IPS-20b (cell line): ENCODE measurements at regions not wholly inside any gene's neighbourhood (a gene's known extent, or its start where the extent isn't known, plus 50 kb on each side); places are given as distances from the start of the nearest gene placed in this dataset.

Experiments
- H3K27ac ChIP-seq: one replicate; pipeline ENCODE4 v1.5.1; 2013; ENCODE audit warnings: low read length
- H3K27me3 ChIP-seq: 2 replicates; pipeline ENCODE4 v1.6.1; 2013; ENCODE audit warnings: mild to moderate bottlenecking, low read length, inconsistent platforms; ENCODE audit not compliant: insufficient read depth
- H3K36me3 ChIP-seq: 2 replicates; pipeline ENCODE4 v1.6.1; 2013; ENCODE audit warnings: low read depth, mild to moderate bottlenecking, inconsistent platforms, low read length, moderate library complexity; ENCODE audit not compliant: insufficient read depth
- H3K4me1 ChIP-seq: 2 replicates; pipeline ENCODE4 v1.6.1; 2013; ENCODE audit warnings: mild to moderate bottlenecking, control low read depth, inconsistent platforms, low read length, moderate library complexity; ENCODE audit not compliant: insufficient read depth
- H3K4me3 ChIP-seq: 2 replicates; pipeline ENCODE4 v1.5.1; 2013; ENCODE audit warnings: mild to moderate bottlenecking, low read length, inconsistent platforms
- H3K9ac ChIP-seq: 2 replicates; pipeline ENCODE4 v1.6.1; 2013; ENCODE audit warnings: low read depth, mild to moderate bottlenecking, inconsistent platforms, low read length, moderate library complexity
- H3K9me3 ChIP-seq: 2 replicates; pipeline ENCODE4 v1.6.1; 2013; ENCODE audit warnings: mild to moderate bottlenecking, low read depth, low read length, inconsistent platforms; ENCODE audit not compliant: insufficient read depth

DNA sequence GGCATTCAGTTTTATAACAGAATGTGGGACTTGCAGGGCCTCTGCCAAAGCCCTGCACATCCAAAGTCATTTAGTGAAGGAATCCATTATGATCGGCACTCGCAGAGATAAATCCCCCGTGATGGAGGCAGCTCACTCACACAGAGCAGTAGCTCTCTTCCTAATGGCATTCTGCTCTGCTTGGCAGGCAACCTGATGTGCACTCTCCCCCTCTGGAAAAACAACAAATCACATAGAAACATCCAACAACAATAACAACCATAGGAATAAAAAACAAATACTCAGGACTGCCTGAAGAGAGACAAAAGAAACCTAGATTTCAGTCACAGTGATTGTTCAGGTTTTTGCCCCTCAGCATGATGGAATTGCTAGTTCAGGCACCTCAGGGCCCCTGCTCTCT lies 59.7 kb downstream of the NAA11 start:
- no peak overlapping the region for H3K27ac ChIP-seq
- no peaks in the 10 kb centered on the region for H3K4me1 ChIP-seq
- no peaks in the 10 kb centered on the region for H3K9me3 ChIP-seq
- no peaks in the 10 kb centered on the region for H3K27me3 ChIP-seq
- H3K4me3 ChIP-seq, result no peak overlapping the region
- H3K36me3 ChIP-seq, result no peaks in the 10 kb centered on the region
- H3K9ac ChIP-seq, result no peak overlapping the region

DNA sequence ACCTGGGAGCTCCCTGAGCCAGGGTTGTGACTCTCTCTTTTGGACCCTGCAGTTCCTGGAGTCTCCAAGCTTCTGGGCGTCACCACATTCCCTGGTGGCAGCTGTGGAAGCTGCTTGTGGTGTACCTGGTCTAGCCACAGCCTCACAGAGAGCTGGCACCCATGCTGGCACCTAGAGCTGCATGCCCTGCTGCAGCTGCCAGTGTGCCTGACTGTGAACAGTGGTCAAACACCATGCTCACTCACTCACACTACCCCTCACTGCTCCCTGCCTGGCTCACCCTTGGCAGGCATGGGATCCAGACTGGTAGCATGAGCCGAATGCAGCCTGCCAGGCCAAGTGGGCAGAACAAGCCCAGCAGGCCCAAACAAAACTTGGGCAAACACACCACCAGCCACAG lies 66.6 kb downstream of the NAA11 start:
- H3K27me3 ChIP-seq, result no peaks in the 10 kb centered on the region
- no peaks in the 10 kb centered on the region for H3K4me1 ChIP-seq
- H3K4me3 ChIP-seq, result no peak overlapping the region
- no peaks in the 10 kb centered on the region; the same call in none of the 2 replicates for H3K9me3 ChIP-seq
- H3K9ac ChIP-seq, result no peak overlapping the region
- no peaks in the 10 kb centered on the region for H3K36me3 ChIP-seq
- no peak overlapping the region for H3K27ac ChIP-seq

DNA sequence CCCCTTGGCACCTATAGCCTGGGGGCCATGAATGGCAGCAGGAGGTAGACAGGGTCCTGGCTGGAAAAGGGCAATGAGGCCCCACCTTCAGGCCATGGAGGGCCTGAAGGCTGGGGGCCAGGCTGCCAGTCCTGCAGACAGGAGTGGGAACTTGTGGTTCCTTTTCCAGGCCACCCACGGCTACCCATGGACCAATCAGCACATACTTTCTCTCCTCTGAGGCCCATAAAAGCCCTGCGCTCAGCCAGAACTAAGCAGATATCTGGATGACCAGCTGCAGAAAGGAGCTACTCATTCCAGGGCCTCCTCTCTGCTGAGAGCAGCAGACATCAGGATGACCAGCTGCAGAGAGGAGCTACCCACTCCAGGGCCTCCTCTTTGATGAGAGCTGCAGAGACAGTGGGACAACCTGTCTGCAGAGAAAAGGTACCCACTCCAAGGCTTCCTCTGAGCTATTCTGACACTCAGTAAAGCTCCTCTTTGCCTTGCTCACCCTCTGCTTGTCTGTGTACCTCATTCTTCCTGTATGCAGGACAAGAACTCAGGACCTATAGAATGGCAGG lies 67.2 kb downstream of the NAA11 start:
- no peaks in the 10 kb centered on the region for H3K36me3 ChIP-seq
- H3K27ac ChIP-seq, result no peak overlapping the region
- no peaks in the 10 kb centered on the region; the same call in none of the 2 replicates for H3K9me3 ChIP-seq
- H3K27me3 ChIP-seq, result no peaks in the 10 kb centered on the region
- H3K9ac ChIP-seq, result no peak overlapping the region
- no peak overlapping the region for H3K4me3 ChIP-seq
- no peaks in the 10 kb centered on the region for H3K4me1 ChIP-seq

DNA sequence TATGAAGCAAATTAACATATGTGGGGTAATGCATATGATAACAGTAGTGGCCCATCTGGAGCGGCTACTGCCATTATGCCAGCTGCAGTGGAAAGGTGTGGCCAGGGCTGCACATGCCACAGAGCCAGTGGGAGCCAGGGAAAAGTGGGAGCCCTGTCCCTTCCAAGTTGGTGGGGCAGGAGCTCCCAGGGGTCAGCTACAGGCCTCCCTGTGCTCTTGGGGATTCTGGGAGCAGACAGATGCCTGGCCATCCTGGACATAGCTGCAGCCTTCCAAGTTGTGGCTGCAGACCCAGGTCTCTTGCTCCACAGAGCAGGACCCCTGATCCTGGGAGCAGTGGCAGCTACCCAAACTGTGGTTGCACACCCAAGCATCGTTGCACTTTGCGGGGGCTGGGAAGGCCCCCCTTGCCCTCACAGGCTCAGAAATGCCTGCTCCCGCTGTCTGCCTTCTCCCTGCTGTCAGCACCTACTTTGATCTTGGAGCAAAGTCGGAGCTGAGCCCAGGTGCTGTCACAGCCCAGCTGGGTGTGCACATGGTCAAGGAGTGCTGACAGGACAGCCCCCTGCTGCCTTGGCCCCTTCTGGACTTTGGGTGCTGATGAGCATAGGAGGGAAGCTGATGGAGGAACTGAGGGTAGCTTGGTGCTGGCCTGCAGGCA lies 67.8 kb downstream of the NAA11 start:
- Histone ChIP-seq H3K36me3 (no peaks in the 10 kb centered on the region), H3K9ac (no peak overlapping the region), H3K4me1 (no peaks in the 10 kb centered on the region), H3K9me3 (no peaks in the 10 kb centered on the region; the same call in none of the 2 replicates), H3K27ac (no peak overlapping the region), H3K27me3 (no peaks in the 10 kb centered on the region), H3K4me3 (no peak overlapping the region)

DNA sequence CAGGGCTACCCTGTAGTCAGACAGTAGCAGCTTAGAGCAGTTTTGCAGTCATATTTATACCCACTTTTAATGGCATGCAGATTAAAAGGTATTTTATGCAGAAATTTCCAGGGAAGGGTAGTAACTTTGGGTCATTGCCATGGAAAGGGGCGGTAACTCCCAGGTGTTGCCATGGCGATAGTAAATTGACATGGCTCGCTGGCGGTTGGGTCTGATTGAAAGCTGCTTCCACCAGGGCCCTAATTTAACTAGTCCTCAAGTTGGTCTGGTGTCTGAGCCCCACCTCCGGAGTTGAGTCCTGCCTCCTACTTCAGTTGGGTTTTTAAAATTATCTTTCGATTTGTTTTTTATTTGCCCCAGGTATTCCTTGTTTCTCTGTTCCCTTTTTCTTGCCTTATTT lies 70.1 kb downstream of the NAA11 start:
- no peaks in the 10 kb centered on the region for H3K36me3 ChIP-seq
- no peaks in the 10 kb centered on the region for H3K27me3 ChIP-seq
- no peaks in the 10 kb centered on the region for H3K4me1 ChIP-seq

DNA sequence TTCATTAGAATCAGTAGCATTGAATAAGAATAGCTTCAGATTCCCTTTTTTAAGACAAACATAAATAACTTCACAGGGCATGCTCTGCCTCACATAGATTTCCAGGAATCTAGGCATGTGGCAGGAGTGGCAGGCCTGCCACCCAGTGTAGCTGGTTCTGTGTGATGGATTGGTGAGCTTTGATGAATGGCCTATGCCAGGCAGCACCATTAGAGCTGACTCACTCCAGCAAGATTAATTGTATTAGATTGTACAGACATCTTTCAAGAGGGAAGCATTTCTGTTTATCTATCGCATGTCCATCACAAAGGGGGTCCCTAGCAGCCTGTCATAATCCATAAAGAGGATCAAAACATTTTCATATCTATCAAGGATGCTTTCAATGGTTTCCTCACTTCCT lies 71.9 kb downstream of the NAA11 start:
- H3K9ac ChIP-seq, result no peak overlapping the region
- no peak overlapping the region for H3K27ac ChIP-seq
- no peaks in the 10 kb centered on the region for H3K27me3 ChIP-seq
- H3K9me3 ChIP-seq, result no peaks in the 10 kb centered on the region; the same call in none of the 2 replicates
- H3K36me3 ChIP-seq, result no peaks in the 10 kb centered on the region
- no peak overlapping the region for H3K4me3 ChIP-seq
- no peaks in the 10 kb centered on the region for H3K4me1 ChIP-seq

More for the DNA sequence above, 70.1 kb downstream of the NAA11 start:
- Histone ChIP-seq H3K27ac (no peak overlapping the region), H3K9me3 (no peaks in the 10 kb centered on the region; the same call in none of the 2 replicates), H3K4me3 (no peak overlapping the region), H3K9ac (no peak overlapping the region)

DNA sequence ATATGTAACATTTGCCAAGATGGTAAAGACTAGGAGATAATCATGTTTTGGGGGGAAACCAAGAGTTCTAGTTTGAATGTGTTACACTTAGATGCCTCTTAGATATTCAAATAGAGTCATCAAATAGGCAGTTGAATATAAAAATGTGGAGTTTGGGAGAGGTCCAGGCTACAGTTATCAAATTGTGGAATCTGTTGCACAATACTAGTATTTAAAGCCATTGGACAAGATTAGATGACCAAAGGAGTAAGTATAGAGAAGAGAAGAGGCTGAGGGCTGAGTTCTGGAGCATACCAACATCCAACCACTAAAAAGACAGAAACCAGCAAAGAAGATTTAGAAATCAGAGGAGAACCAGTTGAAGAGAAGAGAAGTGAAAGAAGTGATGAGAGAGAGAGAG lies 72.7 kb downstream of the NAA11 start:
- Histone ChIP-seq H3K36me3 (no peaks in the 10 kb centered on the region), H3K27me3 (no peaks in the 10 kb centered on the region), H3K27ac (no peak overlapping the region), H3K4me1 (no peaks in the 10 kb centered on the region), H3K9me3 (no peaks in the 10 kb centered on the region), H3K4me3 (no peak overlapping the region), H3K9ac (no peak overlapping the region)

DNA sequence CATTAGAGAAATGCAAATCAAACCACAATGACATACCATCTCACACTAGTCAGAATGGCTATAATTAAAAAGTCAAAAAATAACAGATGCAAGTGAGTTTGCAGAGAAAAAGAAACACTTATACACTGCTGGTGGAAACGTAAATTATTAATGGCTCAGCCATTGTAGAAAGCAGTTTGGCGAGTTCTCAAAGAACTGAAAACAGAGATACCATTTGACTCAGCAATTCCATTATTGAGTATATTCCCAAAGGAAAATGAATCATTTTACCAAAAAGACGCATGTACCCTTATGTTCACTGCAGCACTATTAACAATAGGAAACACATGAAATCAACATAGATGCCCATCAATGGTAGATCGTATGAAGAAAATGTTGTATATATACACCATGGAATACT lies 75.0 kb downstream of the NAA11 start:
- Histone ChIP-seq H3K36me3 (no peaks in the 10 kb centered on the region), H3K4me3 (no peak overlapping the region), H3K9ac (no peak overlapping the region), H3K4me1 (no peaks in the 10 kb centered on the region), H3K27me3 (no peaks in the 10 kb centered on the region), H3K27ac (no peak overlapping the region), H3K9me3 (no peaks in the 10 kb centered on the region)

DNA sequence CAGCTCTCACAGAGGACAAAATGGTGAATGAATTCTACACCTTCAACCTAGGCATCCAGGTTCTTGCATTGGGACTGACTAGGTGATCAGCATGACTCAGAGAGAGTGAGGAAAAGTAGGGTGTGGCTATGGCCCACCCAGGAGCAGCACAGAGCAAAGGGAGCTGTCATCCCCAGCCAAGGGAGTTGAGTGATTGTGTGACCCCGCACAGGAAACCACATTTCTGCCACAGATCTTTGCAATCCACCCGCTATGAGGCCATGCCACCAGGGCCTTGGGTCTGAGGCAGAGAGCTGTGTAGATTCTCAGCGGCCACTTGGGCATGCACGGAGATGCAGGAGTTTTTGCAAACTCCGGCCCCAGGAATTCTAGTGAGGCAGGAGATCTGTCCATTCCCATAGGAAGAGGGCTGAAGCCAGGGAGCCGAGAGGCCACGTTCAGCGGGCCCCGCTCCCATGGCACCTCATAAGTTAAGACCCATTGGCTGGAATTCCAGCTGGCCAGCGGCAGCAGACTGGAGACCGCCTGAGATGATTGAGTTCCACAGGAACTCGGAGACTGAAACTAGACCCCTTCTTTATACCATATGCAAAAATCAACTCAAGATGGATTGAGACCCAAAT lies 75.9 kb downstream of the NAA11 start:
- Histone ChIP-seq H3K27ac (no peak overlapping the region), H3K27me3 (no peaks in the 10 kb centered on the region), H3K4me3 (no peak overlapping the region), H3K9ac (no peak overlapping the region), H3K36me3 (no peaks in the 10 kb centered on the region), H3K9me3 (no peaks in the 10 kb centered on the region), H3K4me1 (no peaks in the 10 kb centered on the region)

DNA sequence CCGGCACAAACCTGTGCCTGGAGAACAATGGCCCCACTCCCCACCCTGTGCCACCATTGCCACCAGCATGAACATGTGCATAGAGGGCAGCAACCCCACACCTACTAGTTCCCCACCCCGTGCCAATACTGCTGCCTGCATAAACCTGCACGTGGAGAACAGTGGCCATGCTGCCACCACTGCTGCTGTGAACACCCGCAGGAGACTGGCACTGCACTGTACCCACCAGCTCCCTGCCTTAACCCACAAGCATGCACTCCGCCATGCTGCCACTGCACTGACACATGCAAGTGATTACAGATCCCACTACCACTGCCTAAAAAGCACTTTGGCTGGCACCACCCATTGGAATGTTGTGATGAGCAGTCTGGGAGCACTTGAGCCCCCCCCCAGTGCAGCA lies 77.3 kb downstream of the NAA11 start:
- no peak overlapping the region for H3K9ac ChIP-seq
- H3K27me3 ChIP-seq, result no peaks in the 10 kb centered on the region
- H3K27ac ChIP-seq, result no peak overlapping the region
- H3K4me1 ChIP-seq, result no peaks in the 10 kb centered on the region
- 0 out of 2 replicates have a peak, but pooled peaks cover 6% of the 10 kb centered on the region for H3K9me3 ChIP-seq
- H3K4me3 ChIP-seq, result no peak overlapping the region
- no peaks in the 10 kb centered on the region for H3K36me3 ChIP-seq

DNA sequence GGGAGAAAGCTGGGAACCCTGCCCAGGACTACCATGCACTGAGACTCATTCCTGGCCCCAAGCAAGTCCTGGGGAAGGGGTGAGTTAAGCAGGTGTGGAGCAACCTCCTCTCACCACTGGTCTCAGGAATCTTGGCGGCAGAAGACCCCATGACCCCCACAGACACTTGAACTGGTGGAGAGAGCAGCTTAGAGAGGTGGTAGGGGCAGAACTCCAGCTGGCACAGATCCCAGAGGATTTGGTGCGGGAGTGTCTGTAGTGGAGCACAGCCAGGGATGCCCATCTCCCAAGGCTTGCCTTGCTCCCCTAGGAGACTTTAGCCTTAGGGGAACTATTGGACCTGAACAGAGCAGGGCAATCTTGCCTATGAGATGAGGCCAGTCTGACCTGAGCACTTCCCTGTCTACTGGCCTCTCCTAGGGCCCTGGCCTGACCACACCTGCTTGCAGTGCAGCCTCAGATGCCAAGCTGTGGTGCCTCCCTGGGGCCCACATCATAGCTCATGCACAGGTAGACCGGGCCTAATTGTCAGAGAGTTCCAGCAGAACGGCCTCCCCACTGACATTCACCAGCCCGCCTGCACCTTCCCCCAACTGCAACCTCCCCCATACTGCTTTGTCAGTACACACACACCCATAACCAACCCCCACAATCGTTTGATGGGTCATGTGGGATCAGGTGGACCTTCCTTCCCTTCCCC lies 78.0 kb downstream of the NAA11 start:
- no peaks in the 10 kb centered on the region for H3K36me3 ChIP-seq
- H3K9ac ChIP-seq, result no peak overlapping the region
- no peaks in the 10 kb centered on the region for H3K27me3 ChIP-seq
- 0 out of 2 replicates have a peak, but pooled peaks cover 6% of the 10 kb centered on the region for H3K9me3 ChIP-seq
- no peak overlapping the region for H3K4me3 ChIP-seq
- no peaks in the 10 kb centered on the region for H3K4me1 ChIP-seq
- no peak overlapping the region for H3K27ac ChIP-seq
